ENCODE measurements at regions not wholly inside any gene's neighbourhood (a gene's known extent, or its start where the extent isn't known, plus 50 kb on each side); places are given as distances from the start of the nearest gene placed in this dataset.

DNA sequence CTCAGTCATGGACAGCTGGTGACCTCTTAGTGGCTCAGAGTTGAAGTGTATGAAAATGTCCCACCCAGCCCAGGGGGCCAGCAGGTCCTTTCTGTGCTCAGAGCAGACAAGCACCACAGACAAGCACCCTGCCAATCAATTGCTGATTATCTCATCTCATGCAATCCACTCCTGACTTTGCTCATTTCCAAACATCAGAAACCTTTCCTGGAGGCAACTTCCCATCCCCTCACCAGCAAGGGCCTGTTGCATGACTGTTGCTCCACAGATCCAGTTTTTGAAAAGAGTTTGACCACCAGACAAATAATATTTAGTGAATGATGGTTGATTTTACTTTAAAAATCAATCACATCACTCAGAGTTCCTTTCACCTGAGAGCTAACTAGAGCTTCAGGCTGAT is 397.3 kb upstream of the KLF4 start:
- no peaks in the 10 kb centered on the region for H3K9me2 ChIP-seq (replicated peaks; ENCODE audit: low read length)
- no peaks in the 10 kb centered on the region for H3K79me2 ChIP-seq (ENCODE audit: low read length)
- no peaks in the 10 kb centered on the region for H4K20me1 ChIP-seq (ENCODE audit: low read length)
- H3K9ac ChIP-seq (ENCODE audit: low read length): no peak overlapping the region
- H3K4me1 ChIP-seq (ENCODE audit: insufficient read depth, low read length): no peaks in the 10 kb centered on the region
- BruUV-seq (replicated peaks): no TSS peak
- no peaks in the 10 kb centered on the region for H3K36me3 ChIP-seq (ENCODE audit: low read depth, low read length)
- H3K27me3 ChIP-seq (ENCODE audit: low read length): no peaks in the 10 kb centered on the region
- H3F3A ChIP-seq (ENCODE audit: low read length, unreplicated experiment): no peaks in the 10 kb centered on the region
- CTCF ChIA-PET: no interaction called here
- H2AFZ ChIP-seq (ENCODE audit: low read length): no peak overlapping the region
- intact Hi-C loops (cut with micrococcal nuclease): no loop called here
- no peaks in the 10 kb centered on the region for H3K9me3 ChIP-seq (ENCODE audit: low read length)
- no peak for ATAC-seq
- no peak for DNase-seq
- POLR2A ChIA-PET (ENCODE audit: unreplicated experiment): no interaction called here
- TF ChIP-seq EZH2phosphoT487 (IDR thresholded peaks at IDR 0.05; ENCODE audit: borderline replicate concordance, low read length) (no peak), EZH2 (IDR thresholded peaks at IDR 0.05; ENCODE audit: low read length, unreplicated experiment) (no peak)
- TF ChIP-seq, protein P1, sequence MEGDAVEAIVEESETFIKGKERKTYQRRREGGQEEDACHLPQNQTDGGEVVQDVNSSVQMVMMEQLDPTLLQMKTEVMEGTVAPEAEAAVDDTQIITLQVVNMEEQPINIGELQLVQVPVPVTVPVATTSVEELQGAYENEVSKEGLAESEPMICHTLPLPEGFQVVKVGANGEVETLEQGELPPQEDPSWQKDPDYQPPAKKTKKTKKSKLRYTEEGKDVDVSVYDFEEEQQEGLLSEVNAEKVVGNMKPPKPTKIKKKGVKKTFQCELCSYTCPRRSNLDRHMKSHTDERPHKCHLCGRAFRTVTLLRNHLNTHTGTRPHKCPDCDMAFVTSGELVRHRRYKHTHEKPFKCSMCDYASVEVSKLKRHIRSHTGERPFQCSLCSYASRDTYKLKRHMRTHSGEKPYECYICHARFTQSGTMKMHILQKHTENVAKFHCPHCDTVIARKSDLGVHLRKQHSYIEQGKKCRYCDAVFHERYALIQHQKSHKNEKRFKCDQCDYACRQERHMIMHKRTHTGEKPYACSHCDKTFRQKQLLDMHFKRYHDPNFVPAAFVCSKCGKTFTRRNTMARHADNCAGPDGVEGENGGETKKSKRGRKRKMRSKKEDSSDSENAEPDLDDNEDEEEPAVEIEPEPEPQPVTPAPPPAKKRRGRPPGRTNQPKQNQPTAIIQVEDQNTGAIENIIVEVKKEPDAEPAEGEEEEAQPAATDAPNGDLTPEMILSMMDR (conservative IDR thresholded peaks at IDR 0.05; ENCODE audit: low read depth, low read length): no peak
- H3K27ac ChIP-seq (ENCODE audit: low read length): no peak overlapping the region
- no peak overlapping the region for H3K4me3 ChIP-seq (ENCODE audit: low read length)
- no peak overlapping the region for H3K4me2 ChIP-seq (ENCODE audit: low read length)

DNA sequence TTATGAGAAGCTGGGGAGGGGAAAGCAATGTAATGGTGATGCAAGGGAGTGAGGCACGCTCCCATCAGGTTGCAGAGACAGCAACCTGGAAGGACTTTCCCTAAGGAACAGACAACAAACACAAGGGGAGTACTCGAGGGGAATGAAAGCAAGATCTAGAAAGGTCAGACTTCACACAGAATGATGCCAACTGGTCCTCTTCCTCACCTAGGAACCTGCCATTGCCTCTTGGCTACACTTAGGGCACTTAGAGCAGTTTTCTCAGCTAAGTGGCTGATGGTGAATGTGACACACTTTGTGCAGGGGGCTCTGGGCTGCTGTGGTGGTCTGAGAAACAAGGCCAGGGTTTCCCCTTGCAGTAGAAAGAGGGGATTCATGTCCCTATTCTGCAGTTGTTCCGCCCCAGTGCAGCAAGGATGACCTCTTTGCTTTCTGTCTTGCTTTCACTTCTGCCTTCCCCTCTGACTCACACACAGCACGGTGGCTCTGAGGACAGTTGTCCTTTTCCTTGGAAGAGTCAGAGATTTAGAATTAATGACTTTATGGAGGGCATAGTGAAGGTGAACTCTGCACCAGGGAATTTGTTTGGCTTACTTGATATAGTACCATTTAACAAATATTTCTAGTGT is 394.0 kb upstream of the KLF4 start:
- no peak overlapping the region for H2AFZ ChIP-seq (ENCODE audit: low read length)
- CTCF ChIA-PET: no interaction called here

More for the DNA sequence above, 394.0 kb upstream of the KLF4 start:
- H3K9ac ChIP-seq (ENCODE audit: low read length): no peak overlapping the region
- ATAC-seq (no peak), DNase-seq (no peak)
- no peak overlapping the region for H3K27ac ChIP-seq (ENCODE audit: low read length)
- H3K4me2 ChIP-seq (ENCODE audit: low read length): no peak overlapping the region
- intact Hi-C loops (cut with micrococcal nuclease): no loop called here
- no peaks in the 10 kb centered on the region for H3K79me2 ChIP-seq (ENCODE audit: low read length)
- H3K4me1 ChIP-seq (ENCODE audit: insufficient read depth, low read length): peaks cover 7% of the 10 kb centered on the region; the same call in 1 of the 2 replicates
- no peaks in the 10 kb centered on the region for H3K9me3 ChIP-seq (ENCODE audit: low read length)
- POLR2A ChIA-PET (ENCODE audit: unreplicated experiment): no interaction called here
- no peaks in the 10 kb centered on the region for H3F3A ChIP-seq (ENCODE audit: low read length, unreplicated experiment)
- no peaks in the 10 kb centered on the region for H3K27me3 ChIP-seq (ENCODE audit: low read length)
- no peaks in the 10 kb centered on the region for H3K9me2 ChIP-seq (replicated peaks; ENCODE audit: low read length)
- BruUV-seq (replicated peaks): no TSS peak
- H3K36me3 ChIP-seq (ENCODE audit: low read depth, low read length): no peaks in the 10 kb centered on the region
- TF ChIP-seq EZH2phosphoT487 (IDR thresholded peaks at IDR 0.05; ENCODE audit: borderline replicate concordance, low read length) (no peak), EZH2 (IDR thresholded peaks at IDR 0.05; ENCODE audit: low read length, unreplicated experiment) (no peak)
- TF ChIP-seq, protein P1 (conservative IDR thresholded peaks at IDR 0.05; ENCODE audit: low read depth, low read length): no peak
- no peak overlapping the region for H3K4me3 ChIP-seq (ENCODE audit: low read length)
- H4K20me1 ChIP-seq (ENCODE audit: low read length): no peaks in the 10 kb centered on the region
